GM12864 (cell line): ENCODE measurements at regions not wholly inside any gene's neighbourhood (a gene's known extent, or its start where the extent isn't known, plus 50 kb on each side); places are given as distances from the start of the nearest gene placed in this dataset.

Experiments
- DNase-seq: peaks from one replicate; pipeline ENCODE4 v3.0.0-alpha.2; 2011; ENCODE audit warnings: low read depth
- H3K4me3 ChIP-seq: 2 replicates; pipeline ENCODE4 v1.5.1; 2011; ENCODE audit warnings: mild to moderate bottlenecking, low read depth, low read length, control low read depth
- CTCF ChIP-seq: IDR thresholded peaks from 2 replicates; pipeline ENCODE4 v1.5.1; 2011; ENCODE audit warnings: low read depth, mild to moderate bottlenecking, moderate library complexity, low read length, control low read depth, inconsistent platforms; ENCODE audit errors: missing control alignments

GRCh38 chr4:8739820-8740665 is 131.6 kb downstream of the HMX1 start:
- no peak for TF ChIP-seq CTCF
- DNase-seq: no peak

GRCh38 chr4:8739317-8739716 is 132.3 kb downstream of the HMX1 start:
- DNase-seq: no peak
- no peak for TF ChIP-seq CTCF
- no peak overlapping the region for H3K4me3 ChIP-seq

More at GRCh38 chr4:8739820-8740665, 131.6 kb downstream of the HMX1 start:
- H3K4me3 ChIP-seq: no peak overlapping the region

- no peak for DNase-seq
- no peak for TF ChIP-seq CTCF
- H3K4me3 ChIP-seq: no peak overlapping the region
These were observed 133.1 kb downstream of the HMX1 start for GRCh38 chr4:8738471-8738931.

GRCh38 chr4:8737601-8738279 is 133.9 kb downstream of the HMX1 start:
- no peak overlapping the region for H3K4me3 ChIP-seq
- DNase-seq: no peak
- no peak for TF ChIP-seq CTCF

GRCh38 chr4:8737075-8737474 is 134.6 kb downstream of the HMX1 start:
- no peak overlapping the region for H3K4me3 ChIP-seq
- DNase-seq: no peak

GRCh38 chr4:8736090-8736825 is 135.4 kb downstream of the HMX1 start:
- no peak overlapping the region for H3K4me3 ChIP-seq
- DNase-seq: no peak
- TF ChIP-seq CTCF: no peak

More at GRCh38 chr4:8737075-8737474, 134.6 kb downstream of the HMX1 start:
- no peak for TF ChIP-seq CTCF
